H1 (cell line): ENCODE measurements at regions not wholly inside any gene's neighbourhood (a gene's known extent, or its start where the extent isn't known, plus 50 kb on each side); places are given as distances from the start of the nearest gene placed in this dataset.

Experiments
- CHD7 ChIP-seq: fragments of 300-600 bp; sonication (generic); IDR thresholded peaks from 2 replicates; pipeline ENCODE4 v1.7.1; 2012; ENCODE audit warnings: low read length, moderate library complexity, mild to moderate bottlenecking, inconsistent platforms; ENCODE audit not compliant: insufficient replicate concordance
- CTCF ChIP-seq, 3 experiments: IDR thresholded peaks; 1 replicate in 2 of 3; 2 replicates in 1 of 3; pipeline versions ENCODE4 v1.5.1 to v1.6.1; 2011; ENCODE audit warnings: low read length in 3 of 3, mild to moderate bottlenecking in 3 of 3, inconsistent platforms in 2 of 3, low read depth in 1 of 3, moderate library complexity in 1 of 3; ENCODE audit not compliant: insufficient read depth in 1 of 3; ENCODE audit errors: control extremely low read depth in 1 of 3
- HDAC2 ChIP-seq, 2 experiments: fragments of 300-600 bp in 1 of 2; sonication (generic) in 1 of 2; IDR thresholded peaks; 2 replicates each; pipeline ENCODE4 v1.6.1; 2011 to 2012; ENCODE audit warnings: low read depth in 2 of 2, low read length in 2 of 2, mild to moderate bottlenecking in 2 of 2, moderate library complexity in 2 of 2, borderline replicate concordance in 1 of 2, inconsistent platforms in 1 of 2
- JUND ChIP-seq: IDR thresholded peaks from 2 replicates; pipeline ENCODE4 v1.6.1; 2011; ENCODE audit warnings: mild to moderate bottlenecking, improper control_type of control experiment, low read length
- KDM1A ChIP-seq: fragments of 200-600, 300-600 bp; sonication (generic); IDR thresholded peaks from 2 replicates; pipeline ENCODE4 v1.7.1; 2016; ENCODE audit warnings: mild to moderate bottlenecking, low read length, borderline replicate concordance
- POLR2A ChIP-seq, 2 experiments: IDR thresholded peaks; 1 replicate in 1 of 2; 2 replicates in 1 of 2; pipeline ENCODE4 v1.6.1; 2011; ENCODE audit warnings: low read depth in 2 of 2, low read length in 2 of 2, mild to moderate bottlenecking in 2 of 2; ENCODE audit errors: control extremely low read depth in 1 of 2
- RAD21 ChIP-seq, 2 experiments: IDR thresholded peaks in 1 of 2; conservative IDR thresholded peaks in 1 of 2; 2 replicates each; pipeline ENCODE4 v1.6.1; 2011; ENCODE audit warnings: low read depth in 2 of 2, low read length in 2 of 2, improper control_type of control experiment in 1 of 2, inconsistent platforms in 1 of 2, mild to moderate bottlenecking in 1 of 2, moderate library complexity in 1 of 2
- RFX5 ChIP-seq: IDR thresholded peaks from 2 replicates; pipeline ENCODE4 v1.6.1; 2011; ENCODE audit warnings: low read depth, low read length, improper control_type of control experiment, borderline replicate concordance
- SP2 ChIP-seq: IDR thresholded peaks from 2 replicates; pipeline ENCODE4 v1.6.1; 2012; ENCODE audit warnings: mild to moderate bottlenecking, low read length, inconsistent platforms
- SP4 ChIP-seq: IDR thresholded peaks from 2 replicates; pipeline ENCODE4 v1.6.1; 2012; ENCODE audit warnings: low read length, inconsistent platforms
- SRF ChIP-seq: IDR thresholded peaks from 2 replicates; pipeline ENCODE4 v1.6.1; 2011; ENCODE audit warnings: mild to moderate bottlenecking, low read depth, low read length, moderate library complexity
- USF2 ChIP-seq: IDR thresholded peaks from 2 replicates; pipeline ENCODE4 v1.6.1; 2011; ENCODE audit warnings: low read length, improper control_type of control experiment

- TF ChIP-seq CHD7 (no peak), CTCF (IDR thresholded peaks at IDR 0.05; ENCODE audit: control extremely low read depth in 1 of 3, insufficient read depth in 1 of 3, low read depth in 1 of 3, low read length in 3 of 3) (no peak), KDM1A (no peak), POLR2A (IDR thresholded peaks at IDR 0.05; ENCODE audit: control extremely low read depth in 1 of 2, low read depth in 2 of 2, low read length in 2 of 2) (no peak), HDAC2 (IDR thresholded peaks at IDR 0.05; ENCODE audit: borderline replicate concordance in 1 of 2, low read depth in 2 of 2, low read length in 2 of 2) (no peak), RFX5 (no peak), SRF (no peak), JUND (no peak), RAD21 (IDR thresholded peaks at IDR 0.05 in 1 of 2, conservative IDR thresholded peaks at IDR 0.05 in 1 of 2; ENCODE audit: low read depth in 2 of 2, low read length in 2 of 2) (no peak), SP2 (no peak), USF2 (no peak), SP4 (no peak)
Measured at GRCh38 chr2:4628998-4629501, 925.7 kb downstream of the DCDC2C start.
